Left lung (tissue), 4 donors: ENCODE measurements at regions not wholly inside any gene's neighbourhood (a gene's known extent, or its start where the extent isn't known, plus 50 kb on each side); places are given as distances from the start of the nearest gene placed in this dataset.

Experiments
- ATAC-seq: fragments of 200-7000 bp; cut with Tn5 transposase; one replicate; pipeline ENCODE4 v1.9.1; 2020; ENCODE audit warnings: moderate library complexity
- DNase-seq, 4 donors: peaks; one replicate each; pipeline ENCODE4 v3.0.0-alpha.2; 2013 to 2020
- H3K27ac ChIP-seq, 2 donors: fragments of 200-600 bp; sonication (generic) in 1 of 2; one replicate each; pipeline versions ENCODE4 v1.5.0 to v1.8.0; 2020 to 2021
- H3K27me3 ChIP-seq, 2 donors: fragments of 200-600 bp; sonication (generic) in 1 of 2; one replicate each; pipeline versions ENCODE4 v1.5.0 to v1.8.0; 2020 to 2021
- H3K36me3 ChIP-seq, 2 donors: fragments of 200-600 bp; sonication (generic) in 1 of 2; one replicate each; pipeline versions ENCODE4 v1.5.0 to v1.8.0; 2020 to 2021
- H3K4me1 ChIP-seq, 2 donors: fragments of 200-600 bp; one replicate each; pipeline ENCODE4 v1.8.0; 2021
- H3K4me3 ChIP-seq, 2 donors: fragments of 200-600 bp; sonication (generic) in 1 of 2; one replicate each; pipeline versions ENCODE4 v1.5.0 to v1.8.0; 2020 to 2021; ENCODE audit warnings: mild to moderate bottlenecking in 1 of 2
- H3K9me3 ChIP-seq, 2 donors: fragments of 200-600 bp; sonication (generic) in 1 of 2; one replicate each; pipeline versions ENCODE4 v1.5.0 to v1.8.0; 2020 to 2021
- CTCF ChIP-seq, 2 donors: fragments of 200-600 bp; sonication (generic) in 1 of 2; IDR thresholded peaks; one replicate each; pipeline versions ENCODE4 v1.5.0 to v1.8.0; 2021; ENCODE audit warnings: antibody characterized with exemption in 2 of 2
- intact Hi-C, 2 donors: fragments of 100-400 bp; cut with DNase I; formaldehyde crosslinking; loops; one replicate each; pipeline versions ENCODE4 v1.11.2 to v1.14.2; 2022
- donor health status: DM: no; HTN: yes; CAD: no.
- donor health status: DM: no; HTN: no; CAD: no.

GRCh38 chr10:107647462-107647861, 483.0 kb upstream of the SORCS1 start:
- intact Hi-C loops: no loop called here
- H3K4me3 ChIP-seq: no peak overlapping the region

DNA sequence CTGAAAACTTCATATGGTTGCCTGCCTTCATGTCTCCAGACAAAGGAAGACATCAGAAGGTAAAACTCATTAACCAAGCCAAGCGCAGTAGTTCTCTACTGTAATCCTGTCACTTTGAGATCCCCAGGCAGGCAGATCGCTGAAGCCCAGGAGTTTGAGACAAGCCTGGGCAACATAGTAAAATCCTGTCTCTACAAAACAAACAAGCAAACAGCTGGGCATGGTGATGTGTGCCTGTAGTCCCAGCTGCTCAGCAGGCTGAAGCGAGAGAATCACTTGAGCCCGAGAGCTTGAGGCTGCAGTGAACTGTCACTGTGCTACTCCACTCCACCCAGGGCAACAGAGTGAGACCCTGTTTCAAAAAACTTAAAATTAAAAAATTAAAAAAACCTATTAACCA, 467.4 kb upstream of the SORCS1 start:
- no peaks in the 10 kb centered on the region for H3K27me3 ChIP-seq
- H3K27ac ChIP-seq: no peak overlapping the region
- no peaks in the 10 kb centered on the region for H3K36me3 ChIP-seq
- H3K4me3 ChIP-seq: no peak overlapping the region
- H3K4me1 ChIP-seq: no peaks in the 10 kb centered on the region
- no peak for DNase-seq
- no peak for ATAC-seq
- intact Hi-C loops: no loop called here
- TF ChIP-seq CTCF (IDR thresholded peaks at IDR 0.05): no peak
- H3K9me3 ChIP-seq: no peaks in the 10 kb centered on the region

More at GRCh38 chr10:107647462-107647861, 483.0 kb upstream of the SORCS1 start:
- Histone ChIP-seq H3K4me1 (no peaks in the 10 kb centered on the region), H3K27me3 (no peaks in the 10 kb centered on the region), H3K27ac (no peak overlapping the region), H3K36me3 (no peaks in the 10 kb centered on the region), H3K9me3 (no peaks in the 10 kb centered on the region)
- ATAC-seq (no peak), DNase-seq (no peak)
- no peak for TF ChIP-seq CTCF (IDR thresholded peaks at IDR 0.05)

- no peak overlapping the region for H3K4me3 ChIP-seq
- H3K27me3 ChIP-seq: no peaks in the 10 kb centered on the region
- no peak for TF ChIP-seq CTCF (IDR thresholded peaks at IDR 0.05)
- H3K4me1 ChIP-seq: no peaks in the 10 kb centered on the region
- no peaks in the 10 kb centered on the region for H3K9me3 ChIP-seq
- DNase-seq (no peak), ATAC-seq (no peak)
- H3K36me3 ChIP-seq: no peaks in the 10 kb centered on the region
- intact Hi-C loops: no loop called here
- H3K27ac ChIP-seq: no peak overlapping the region
Observed at GRCh38 chr10:107626862-107627261, 462.4 kb upstream of the SORCS1 start.

DNA sequence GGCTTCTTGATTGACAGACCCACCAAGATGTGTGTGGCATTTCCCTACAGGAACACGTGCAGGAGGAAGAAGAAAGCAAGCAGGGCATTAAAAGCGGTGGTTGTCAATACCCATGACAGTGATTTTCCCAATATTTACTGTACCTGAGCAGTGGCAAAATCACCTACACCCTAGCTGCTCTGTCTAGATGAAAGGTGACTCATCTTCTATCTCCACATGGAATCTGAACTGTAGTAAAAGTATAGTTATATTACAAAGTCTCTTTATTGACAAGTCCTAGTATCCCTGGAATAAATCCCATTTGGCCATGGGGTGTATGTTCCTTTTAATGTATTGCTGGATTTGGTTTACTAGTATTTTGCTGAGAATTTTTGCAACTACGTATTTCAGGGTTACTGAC, 458.8 kb upstream of the SORCS1 start:
- H3K9me3 ChIP-seq: no peaks in the 10 kb centered on the region
- H3K27me3 ChIP-seq: no peaks in the 10 kb centered on the region
- no peak for DNase-seq
- ATAC-seq: no peak
- no peak overlapping the region for H3K27ac ChIP-seq
- no peak overlapping the region for H3K4me3 ChIP-seq
- no peaks in the 10 kb centered on the region for H3K4me1 ChIP-seq
- no peaks in the 10 kb centered on the region for H3K36me3 ChIP-seq
- no peak for TF ChIP-seq CTCF (IDR thresholded peaks at IDR 0.05)
- intact Hi-C loops: no loop called here

GRCh38 chr10:107619139-107619538, 454.6 kb upstream of the SORCS1 start:
- TF ChIP-seq CTCF (IDR thresholded peaks at IDR 0.05): no peak
- H3K27ac ChIP-seq: peak overlapping the region in 1 of 2 donors; percentile 13
- H3K4me3 ChIP-seq: no peak overlapping the region
- H3K36me3 ChIP-seq: no peaks in the 10 kb centered on the region
- ATAC-seq: no peak
- intact Hi-C loops: no loop called here
- H3K4me1 ChIP-seq: peaks cover 0 to 6% of the 10 kb centered on the region in 2 donors
- no peaks in the 10 kb centered on the region for H3K9me3 ChIP-seq
- H3K27me3 ChIP-seq: no peaks in the 10 kb centered on the region
- no peak for DNase-seq
